D721Med (cell line): ENCODE measurements at regions not wholly inside any gene's neighbourhood (a gene's known extent, or its start where the extent isn't known, plus 50 kb on each side); places are given as distances from the start of the nearest gene placed in this dataset.
A peak's percentile ranks its signal among the peaks of the same experiment; 100 is the strongest.

Experiments
- DNase-seq: peaks from one replicate; pipeline ENCODE4 v3.0.0; 2011; ENCODE audit warnings: low spot score; ENCODE audit not compliant: insufficient read length
- FAIRE-seq: peaks from 2 replicates; lab custom pipeline; 2011; peaks lifted over from hg19 to GRCh38; lab: Jason Lieb, UNC
- CTCF ChIP-seq: IDR thresholded peaks from 2 replicates; pipeline ENCODE4 v1.5.1; 2012; ENCODE audit warnings: mild to moderate bottlenecking, control low read depth; ENCODE audit not compliant: insufficient read depth; ENCODE audit errors: missing control alignments

GRCh38 chr3:107153981-107154380 lies 223.3 kb upstream of the CCDC54 start:
- no peak for DNase-seq
- FAIRE-seq, result no peak
- no peak for TF ChIP-seq CTCF

GRCh38 chr3:107172411-107172810 lies 204.8 kb upstream of the CCDC54 start:
- TF ChIP-seq CTCF, result no peak
- FAIRE-seq (no peak), DNase-seq (no peak)

- no peak for FAIRE-seq
- no peak for TF ChIP-seq CTCF
- DNase-seq, result no peak
These were observed 192.9 kb upstream of the CCDC54 start for GRCh38 chr3:107184375-107184774.

GRCh38 chr3:107188262-107188661 lies 189.0 kb upstream of the CCDC54 start:
- TF ChIP-seq CTCF, result no peak
- no peak for DNase-seq
- FAIRE-seq, result peak; percentile 11

- no peak for FAIRE-seq
- no peak for TF ChIP-seq CTCF
These were observed 188.0 kb upstream of the CCDC54 start for GRCh38 chr3:107189158-107189791.

GRCh38 chr3:107193116-107193515 lies 184.1 kb upstream of the CCDC54 start:
- no peak for FAIRE-seq
- no peak for TF ChIP-seq CTCF
- no peak for DNase-seq

More at GRCh38 chr3:107189158-107189791, 188.0 kb upstream of the CCDC54 start:
- no peak for DNase-seq

GRCh38 chr3:107198581-107199181 lies 178.6 kb upstream of the CCDC54 start:
- no peak for TF ChIP-seq CTCF
- FAIRE-seq (no peak), DNase-seq (no peak)
